NCI-H69 (cell line): ENCODE measurements at regions not wholly inside any gene's neighbourhood (a gene's known extent, or its start where the extent isn't known, plus 50 kb on each side); places are given as distances from the start of the nearest gene placed in this dataset.
A peak's percentile ranks its signal among the peaks of the same experiment; 100 is the strongest.
"Not testable (repeated sequence)": the region's sequence is repeated elsewhere in the genome, so short reads cannot be mapped to it uniquely, and the experiment has no call there.

Experiments used
- DNase-seq: peaks from one replicate; lab custom pipeline; 2025; lab: John Stamatoyannopoulos, UW

GRCh38 chr1:90824551-90824950, 107.4 kb upstream of the BARHL2 start:
- DNase-seq: no peak

DNA sequence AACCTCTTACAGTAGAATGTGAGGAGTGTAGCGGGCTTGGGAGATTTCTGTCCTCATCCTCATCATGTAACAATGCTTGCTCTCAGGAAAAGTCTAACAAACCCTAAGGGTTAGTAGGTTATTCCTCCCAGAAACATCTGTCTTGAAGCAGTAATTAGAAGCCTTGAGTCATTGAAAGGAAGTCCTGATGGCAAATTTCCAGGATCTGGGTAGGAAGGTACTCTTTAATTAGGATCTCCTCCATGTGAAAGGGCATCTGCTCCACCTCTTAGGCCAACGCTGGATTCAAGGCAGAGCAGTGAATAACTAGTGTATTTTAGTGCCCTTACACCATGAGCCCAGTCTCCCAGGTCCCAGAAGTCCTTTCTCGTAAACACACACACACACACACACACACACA, 106.6 kb upstream of the BARHL2 start:
- DNase-seq: peak; percentile 75

GRCh38 chr1:90821788-90822359, 104.8 kb upstream of the BARHL2 start:
- peak; percentile 5 for DNase-seq

- no peak for DNase-seq
These were observed 104.2 kb upstream of the BARHL2 start for GRCh38 chr1:90821152-90821787.

DNA sequence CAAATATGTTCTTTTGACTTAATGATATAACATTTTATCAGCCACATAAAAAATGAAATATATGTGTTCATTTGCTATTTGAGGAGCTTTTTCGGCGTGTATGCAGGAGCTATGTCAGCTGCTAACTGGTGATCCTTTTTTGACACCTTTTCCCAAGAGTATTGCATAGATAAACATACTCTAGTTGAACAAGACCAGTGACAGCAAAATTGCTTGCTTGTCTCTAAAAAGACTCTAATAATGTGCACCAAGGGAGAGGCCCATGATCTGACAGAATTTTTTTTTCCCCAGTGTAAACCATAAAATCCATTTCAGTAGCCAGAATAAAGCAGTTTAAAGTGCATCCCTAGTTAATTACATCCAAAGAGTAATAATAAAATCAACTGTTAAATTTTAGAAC, 103.6 kb upstream of the BARHL2 start:
- DNase-seq: no peak

GRCh38 chr1:90817399-90817798, 100.3 kb upstream of the BARHL2 start:
- no peak for DNase-seq

DNA sequence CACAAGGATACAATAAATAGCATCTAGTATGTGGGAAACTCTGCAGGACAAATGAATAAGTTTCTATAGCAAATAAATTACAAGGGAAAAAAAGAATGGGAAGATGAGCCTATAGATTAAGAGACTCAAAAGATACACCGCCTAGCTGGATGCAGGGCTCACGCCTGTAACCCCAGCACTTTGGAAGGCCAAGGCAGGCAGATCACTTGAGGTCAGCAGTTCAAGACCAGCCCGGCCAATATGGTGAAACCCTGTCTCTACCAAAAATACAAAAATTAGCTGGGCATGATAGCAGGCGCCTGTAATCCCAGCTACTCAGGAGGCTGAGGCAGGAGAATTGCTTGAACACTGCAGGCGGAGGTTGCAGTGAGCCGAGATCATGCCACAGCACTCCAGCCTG, 95.1 kb upstream of the BARHL2 start:
- not testable (repeated sequence) for DNase-seq

- DNase-seq: not testable (repeated sequence)
These were observed 94.4 kb upstream of the BARHL2 start for GRCh38 chr1:90811444-90811950.

- no peak for DNase-seq
These were observed 93.6 kb upstream of the BARHL2 start for GRCh38 chr1:90810681-90811080.

DNA sequence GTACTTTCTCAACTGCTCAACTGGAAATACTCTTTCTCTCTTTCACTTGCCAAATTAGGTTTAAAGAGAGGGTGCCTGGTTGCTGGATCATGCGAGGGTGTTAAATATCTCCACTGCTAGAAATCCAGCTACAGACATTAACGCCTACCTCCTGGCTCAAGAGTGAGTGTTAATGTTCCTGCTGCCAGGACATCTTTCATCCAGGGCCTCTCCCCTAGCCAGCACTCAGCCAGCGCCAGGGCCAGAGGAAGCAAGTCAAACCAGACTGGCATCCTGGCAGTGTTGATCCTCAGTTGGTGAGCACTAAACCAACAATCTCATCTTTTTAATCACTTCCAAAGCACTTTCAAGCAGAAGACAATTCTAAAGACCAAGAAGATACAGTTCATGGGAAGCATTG, 92.9 kb upstream of the BARHL2 start:
- no peak for DNase-seq

GRCh38 chr1:90809093-90809492, 92.0 kb upstream of the BARHL2 start:
- DNase-seq: no peak

GRCh38 chr1:90807329-90807728, 90.2 kb upstream of the BARHL2 start:
- no peak for DNase-seq

- no peak for DNase-seq
These were observed 85.5 kb upstream of the BARHL2 start for GRCh38 chr1:90802622-90803021.

GRCh38 chr1:90800012-90800717, 83.1 kb upstream of the BARHL2 start:
- DNase-seq: peak; percentile 35

DNA sequence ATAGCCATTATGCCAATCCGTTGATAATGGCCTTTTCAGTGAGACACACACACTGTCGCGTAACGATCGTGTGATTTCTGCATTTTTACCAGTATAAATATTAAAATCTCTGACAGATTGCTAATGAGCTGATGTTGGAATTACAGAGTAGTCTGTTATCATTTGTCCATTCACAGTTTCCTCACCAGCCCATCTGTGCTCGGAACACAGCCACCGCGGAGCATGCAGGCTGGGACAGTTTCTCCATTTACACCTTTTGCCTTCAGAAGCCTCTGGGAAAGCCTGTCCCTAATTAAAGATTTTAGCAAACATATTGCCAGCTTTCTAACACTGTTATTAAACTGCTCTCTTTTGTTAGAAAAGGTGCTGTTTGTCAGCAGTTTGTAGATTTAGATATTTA, 82.2 kb upstream of the BARHL2 start:
- DNase-seq: peak; percentile 14

DNA sequence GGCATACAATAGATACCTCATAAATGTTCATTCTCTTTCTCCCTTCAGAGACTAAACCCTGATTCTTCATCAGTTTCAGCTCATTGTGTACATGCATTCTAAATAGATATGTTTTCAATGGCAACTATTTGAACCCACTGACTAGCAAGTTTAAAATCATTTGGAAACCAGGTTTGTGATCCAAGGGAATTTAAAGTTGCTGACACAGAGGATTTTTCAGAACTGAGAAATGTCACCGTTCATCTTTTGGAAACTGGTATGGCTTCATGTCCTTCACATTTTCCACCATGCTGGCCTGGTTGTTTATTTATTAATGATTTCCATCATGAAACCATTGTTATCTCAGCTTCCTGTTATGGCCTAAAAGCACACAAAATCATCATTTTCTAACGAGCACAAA, 81.8 kb upstream of the BARHL2 start:
- no peak for DNase-seq

DNA sequence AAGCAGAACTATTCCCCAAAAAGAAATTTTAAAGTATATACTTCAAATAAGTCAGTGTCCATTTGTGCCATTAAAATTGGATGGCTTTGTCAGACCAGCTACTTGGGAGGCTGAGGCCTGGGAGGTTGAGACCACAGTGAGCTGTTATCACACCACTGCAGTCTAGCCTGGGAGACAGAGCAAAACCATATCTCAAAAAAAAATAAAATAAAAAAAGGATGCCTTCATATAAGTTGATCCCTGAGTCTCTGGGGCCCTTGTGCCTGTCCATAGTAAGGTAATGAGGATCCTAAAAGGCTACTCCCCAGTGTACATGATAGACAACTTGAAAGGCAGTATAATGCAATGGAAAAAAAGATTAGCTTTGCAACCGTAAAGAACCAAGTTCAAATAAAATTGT, 81.2 kb upstream of the BARHL2 start:
- DNase-seq: no peak

DNA sequence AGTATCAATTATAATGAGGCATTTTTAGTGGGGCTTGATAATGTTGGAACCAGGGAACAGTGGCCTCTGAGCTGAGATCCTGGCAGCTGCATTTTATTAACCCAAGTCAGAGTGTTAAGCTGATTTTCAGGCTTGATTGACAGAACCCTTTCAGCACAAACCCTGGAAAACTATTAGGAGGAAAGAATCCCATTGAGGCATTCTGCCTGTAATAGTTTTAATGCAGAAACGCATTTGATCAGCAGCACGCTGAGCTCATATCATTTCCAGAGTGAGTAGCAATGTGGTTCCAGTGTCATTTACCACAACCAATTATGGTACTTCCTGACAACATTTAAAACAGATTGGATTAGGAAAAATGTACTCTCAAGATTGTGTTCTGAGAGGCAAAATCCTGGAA, 78.3 kb upstream of the BARHL2 start:
- DNase-seq: no peak

DNA sequence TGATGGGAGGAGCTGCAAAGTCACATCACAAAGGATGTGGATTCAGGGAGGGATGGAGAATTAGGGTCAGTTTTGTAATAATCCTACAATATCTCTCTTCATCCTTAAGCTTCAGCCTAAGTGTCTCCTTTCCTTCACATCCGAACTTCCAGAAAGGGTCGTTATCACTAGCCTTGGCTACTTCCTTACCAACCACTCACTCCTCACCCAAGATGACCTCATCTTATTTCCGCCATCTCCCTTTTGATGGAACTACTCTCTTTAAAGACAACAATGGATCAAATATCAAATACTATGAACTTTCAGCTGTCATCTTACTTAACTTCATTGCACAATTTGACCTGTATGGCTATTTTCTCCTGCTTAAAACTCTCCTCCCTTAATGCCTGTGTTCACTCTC, 69.6 kb upstream of the BARHL2 start:
- DNase-seq: no peak

DNA sequence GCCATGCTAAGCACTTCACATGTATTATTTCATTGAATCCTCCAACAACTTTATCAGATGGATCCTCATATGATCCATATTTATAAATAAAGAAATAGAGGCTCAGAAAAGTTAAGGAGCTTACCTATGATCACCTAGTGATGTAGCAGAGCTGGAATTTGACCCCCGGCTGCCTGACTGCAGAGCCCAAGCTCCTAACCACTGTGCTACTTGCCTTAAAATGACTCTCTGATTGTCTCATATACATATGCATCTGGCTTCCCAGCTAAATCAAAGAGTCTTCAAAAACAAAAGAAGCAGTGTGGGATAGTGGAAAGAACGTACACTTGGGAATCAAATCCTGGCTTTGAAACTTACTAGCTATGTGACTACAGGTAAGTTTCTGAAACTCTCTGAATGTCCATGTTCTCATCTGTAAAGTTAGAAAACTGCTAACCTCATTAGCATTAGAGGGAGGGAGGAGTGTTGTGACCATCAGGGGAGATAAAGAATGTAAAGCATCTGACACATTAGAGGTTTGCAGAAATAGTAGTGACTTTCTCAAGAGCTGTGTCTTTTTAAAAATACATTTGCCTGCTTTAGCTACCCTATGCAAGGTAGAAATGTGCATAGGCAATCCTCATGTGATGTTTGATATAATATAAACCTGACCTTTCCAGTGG, 67.2 kb upstream of the BARHL2 start:
- DNase-seq: no peak

- DNase-seq: no peak
These were observed 66.1 kb upstream of the BARHL2 start for GRCh38 chr1:90783181-90783580.

DNA sequence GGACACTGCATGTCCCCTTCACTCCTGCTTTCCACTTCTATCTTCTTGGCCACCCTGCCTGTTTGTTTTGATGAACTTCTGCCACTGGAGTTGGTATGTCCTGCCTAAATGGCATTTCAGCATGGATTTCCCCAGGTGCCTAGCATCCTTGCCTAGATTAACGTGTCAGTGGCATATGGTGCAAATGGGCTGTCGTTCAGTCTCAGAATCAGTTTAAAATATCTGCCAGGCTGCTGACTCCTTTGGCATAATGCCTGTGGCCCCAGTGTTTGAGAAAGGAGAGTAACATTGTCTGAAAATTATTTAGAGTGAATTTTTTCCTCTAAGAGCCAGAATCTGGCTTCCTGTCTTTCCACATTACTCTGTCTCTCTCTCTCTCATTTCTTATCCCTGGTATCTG, 64.9 kb upstream of the BARHL2 start:
- no peak for DNase-seq

DNA sequence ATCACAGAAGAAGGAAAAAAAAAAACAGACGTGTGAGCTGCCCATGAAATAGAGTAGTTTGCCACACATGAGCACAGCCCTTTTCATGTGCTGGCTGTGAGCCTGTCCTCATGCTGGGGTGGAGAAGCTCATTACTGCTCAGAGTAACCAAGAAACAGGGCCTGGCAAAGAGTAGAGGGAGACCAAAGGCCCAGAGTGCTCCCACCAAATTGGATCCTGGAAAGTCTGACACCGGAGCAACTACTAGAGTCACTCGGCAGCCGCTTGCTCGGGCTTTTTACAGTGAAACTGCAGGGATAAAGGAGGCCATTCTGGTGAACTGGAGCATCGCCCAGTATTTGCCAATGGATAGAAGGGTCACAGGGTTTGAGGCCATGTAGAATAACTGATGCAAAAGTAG, 64.4 kb upstream of the BARHL2 start:
- DNase-seq: no peak
